ENCODE measurements at regions not wholly inside any gene's neighbourhood (a gene's known extent, or its start where the extent isn't known, plus 50 kb on each side); places are given as distances from the start of the nearest gene placed in this dataset.

GRCh38 chr6:152920016-152920415, 62.8 kb downstream of the FBXO5 start:
- no peak overlapping the region for H3K27ac Mint-ChIP-seq
- Histone ChIP-seq H3K4me1 (ENCODE audit: control insufficient read depth in 2 of 2, insufficient read depth in 2 of 2, low read length in 2 of 2) (no peaks in the 10 kb centered on the region), H3K27ac (ENCODE audit: low read depth, low read length) (no peak overlapping the region), H3K9me3 (ENCODE audit: control insufficient read depth in 2 of 3, low read length in 3 of 3) (no peaks in the 10 kb centered on the region), H3K27me3 (ENCODE audit: control insufficient read depth in 2 of 2, insufficient read depth in 2 of 2, low read length in 2 of 2) (no peaks in the 10 kb centered on the region), H3K36me3 (ENCODE audit: control insufficient read depth in 2 of 3, insufficient read depth in 3 of 3, low read length in 3 of 3) (no peaks in the 10 kb centered on the region), H3K4me3 (ENCODE audit: low read length) (no peak overlapping the region)
- H3K27me3 Mint-ChIP-seq = peaks cover 0 to 36% (median 26%) of the 10 kb centered on the region in 5 donors
- POLR2A ChIA-PET = no interaction called here
- DNase-seq = no peak
- no peak overlapping the region for H3K4me3 Mint-ChIP-seq
- intact Hi-C loops (cut with micrococcal nuclease) = no loop called here
- no peak for ATAC-seq
- CTCF ChIA-PET = no interaction called here
- no peaks in the 10 kb centered on the region for H3K4me1 Mint-ChIP-seq
- peaks cover 0 to 1% (median 0%) of the 10 kb centered on the region in 11 donors for H3K9me3 Mint-ChIP-seq
- H3K36me3 Mint-ChIP-seq = no peaks in the 10 kb centered on the region

All from naive thymus-derived CD4-positive, alpha-beta T cell (primary cell).